GM19455 (cell line): ENCODE measurements at regions not wholly inside any gene's neighbourhood (a gene's known extent, or its start where the extent isn't known, plus 50 kb on each side); places are given as distances from the start of the nearest gene placed in this dataset.

ENCODE experiments used
- ATAC-seq: cut with Tn5 transposase; IDR thresholded peaks from one replicate; pipeline ENCODE4 v1.9.1; 2021; ENCODE audit not compliant: unreplicated experiment

DNA sequence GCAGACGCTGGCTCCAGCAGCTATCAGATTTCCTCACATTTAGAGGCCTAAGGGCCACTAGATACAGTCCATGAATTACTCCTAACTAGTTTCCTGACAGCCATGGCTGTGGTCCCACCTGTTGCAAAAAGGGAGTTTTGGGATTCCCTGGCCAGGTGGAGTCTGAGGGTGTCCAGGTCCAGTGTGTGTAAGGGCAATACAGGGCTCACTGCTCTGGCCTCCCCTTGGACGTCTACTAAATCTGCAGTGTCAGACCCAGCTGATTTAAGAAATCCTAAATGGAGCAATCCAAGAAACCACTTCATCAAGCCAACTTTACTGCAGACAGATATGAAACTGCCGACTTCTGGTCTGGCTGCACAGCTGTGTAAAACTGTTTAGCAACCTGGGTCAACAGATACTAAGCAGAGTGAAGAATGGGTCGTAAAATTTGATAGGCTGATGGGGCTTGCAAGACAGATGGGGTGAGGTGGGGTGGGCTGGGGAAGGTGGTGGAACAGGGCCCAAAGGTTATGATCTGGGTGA, 116.4 kb downstream of the GADD45G start:
- ATAC-seq, result no peak

DNA sequence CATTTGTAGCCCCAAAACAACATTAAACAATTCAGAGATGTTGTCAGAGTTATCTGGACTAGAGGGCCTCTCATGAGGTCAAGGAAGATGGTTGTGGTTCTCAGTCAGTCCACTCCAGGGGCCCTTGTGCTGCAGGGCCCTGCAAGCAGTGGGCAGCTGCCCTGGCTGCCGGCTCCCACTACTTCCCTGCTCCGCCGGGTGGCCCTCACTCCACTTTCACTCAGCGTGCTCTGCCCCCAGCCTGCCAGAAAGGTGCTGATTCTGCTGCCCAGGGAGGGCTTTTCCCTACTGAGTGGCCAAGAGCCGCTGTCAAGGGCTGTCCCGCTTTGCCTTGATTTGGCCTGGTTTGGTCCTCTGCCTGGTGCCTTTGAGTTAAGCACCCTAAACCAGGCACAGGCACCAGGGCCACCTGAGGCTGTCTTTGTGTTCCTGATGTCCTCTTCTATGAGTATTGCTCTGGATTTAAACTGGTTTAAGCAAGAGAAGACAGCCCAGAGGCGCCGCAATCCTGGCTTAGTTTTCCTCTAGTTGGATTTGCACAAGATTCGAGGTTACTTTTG, 117.2 kb downstream of the GADD45G start:
- ATAC-seq, result no peak

DNA sequence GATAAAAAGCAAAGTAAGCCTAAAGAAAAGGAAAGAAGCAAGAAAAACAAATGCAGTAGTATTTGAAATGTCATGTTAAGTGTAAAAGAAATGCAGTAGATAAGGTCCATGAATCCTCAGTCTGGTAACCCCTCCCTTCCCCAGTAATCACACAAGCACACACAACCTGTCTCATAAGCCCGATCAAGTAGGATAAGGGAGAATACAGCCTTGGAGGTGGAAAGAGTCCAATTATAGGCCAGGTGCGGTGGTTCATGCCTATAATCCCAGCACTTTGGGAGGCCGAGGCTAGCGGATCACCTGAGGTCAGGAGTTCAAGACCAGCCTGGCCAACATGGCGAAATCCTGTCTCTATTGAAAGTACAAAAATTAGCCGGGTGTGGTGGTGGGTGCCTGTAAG, 117.9 kb downstream of the GADD45G start:
- no peak for ATAC-seq

DNA sequence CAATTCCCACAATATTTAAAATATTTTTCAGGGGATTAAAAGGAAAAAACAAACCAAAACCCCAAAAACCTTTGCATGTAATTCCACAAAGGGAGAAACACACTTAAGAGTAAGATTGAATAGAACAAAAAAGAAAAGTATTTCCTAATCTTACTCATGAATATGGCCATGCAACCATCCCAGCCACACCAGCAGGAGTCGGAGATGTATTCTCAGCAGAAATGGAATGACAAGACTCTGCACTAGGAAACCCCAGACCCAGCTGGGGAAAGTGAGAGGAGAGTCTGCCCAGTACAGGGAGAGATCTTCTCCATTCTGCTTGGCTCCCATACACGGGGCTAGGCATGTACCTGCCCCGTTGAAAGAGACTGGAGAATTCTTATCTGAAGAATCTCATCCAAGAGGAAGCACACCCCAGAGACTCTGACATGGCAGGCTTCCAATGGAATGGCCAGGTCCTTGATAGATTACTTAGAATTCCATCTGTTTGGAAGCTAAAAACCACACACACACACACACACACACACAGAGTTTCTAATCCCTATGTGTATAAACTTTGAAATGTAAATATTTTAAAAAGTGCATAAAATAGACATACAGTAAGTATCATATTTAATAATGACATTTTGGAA, 118.8 kb downstream of the GADD45G start:
- no peak for ATAC-seq

DNA sequence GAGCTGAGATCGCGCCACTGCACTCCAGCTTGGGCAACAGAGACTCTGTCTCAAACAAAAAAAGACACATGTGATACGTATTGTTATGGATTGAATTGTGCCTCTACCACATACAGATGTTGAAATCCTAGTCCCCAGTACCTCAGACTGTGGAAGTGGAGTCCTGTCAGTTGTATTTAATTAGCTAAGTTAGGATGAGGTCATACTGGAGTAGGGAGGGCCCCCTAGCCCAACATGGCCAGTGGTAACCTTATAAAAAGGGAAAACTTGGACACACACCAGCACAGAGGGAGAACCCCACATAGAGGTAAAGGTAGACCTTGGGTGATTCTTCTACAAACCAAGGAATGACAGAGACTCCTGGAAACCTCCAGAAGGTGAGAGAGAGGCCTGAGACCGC, 119.8 kb downstream of the GADD45G start:
- ATAC-seq, result no peak

DNA sequence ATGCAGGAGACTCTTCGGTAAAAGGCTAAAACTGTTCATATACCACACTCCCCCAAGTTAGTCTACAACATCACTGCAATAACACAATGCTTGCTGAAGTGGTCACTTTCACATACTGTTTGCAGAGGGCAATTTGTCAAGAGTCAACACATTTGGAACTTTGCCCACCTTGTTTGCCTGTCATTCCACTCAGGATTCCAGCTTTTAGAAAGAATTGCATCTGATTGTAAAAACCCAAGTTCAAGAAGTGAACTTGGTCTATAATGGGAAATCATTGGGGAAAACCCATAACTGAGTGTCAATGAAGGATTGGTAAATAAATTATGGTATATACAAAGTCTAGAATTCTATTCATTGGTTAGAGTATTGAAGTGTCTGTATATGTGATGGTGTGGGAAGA, 120.5 kb downstream of the GADD45G start:
- no peak for ATAC-seq

DNA sequence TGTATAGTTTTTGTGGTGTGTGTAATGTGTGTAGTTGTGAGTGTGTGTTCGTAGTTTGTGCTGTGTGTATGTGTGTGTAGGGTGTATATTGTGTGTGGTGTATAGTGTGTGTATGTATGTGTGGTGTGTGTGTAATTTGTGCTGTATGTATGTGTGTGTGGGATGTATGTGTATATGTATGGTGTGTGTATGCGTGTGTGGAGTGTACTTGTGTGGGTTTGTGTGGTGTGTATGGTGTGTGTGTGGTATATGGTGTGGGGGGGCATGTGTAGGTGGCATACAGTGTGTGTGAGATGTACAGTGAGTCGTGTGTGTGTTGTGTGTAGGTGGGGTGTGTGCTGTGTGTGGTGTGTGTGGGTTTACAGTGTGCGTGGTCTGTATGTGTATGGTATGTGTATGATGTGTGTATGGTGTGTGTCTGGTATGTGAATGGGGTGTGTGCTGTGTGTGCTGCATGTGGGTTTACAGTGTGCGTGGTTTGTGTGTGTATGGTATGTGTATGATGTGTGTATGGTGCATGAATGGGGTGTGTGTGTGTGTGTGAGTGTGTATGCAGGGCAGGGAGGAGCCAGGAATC, 125.2 kb downstream of the GADD45G start:
- ATAC-seq, result no peak

DNA sequence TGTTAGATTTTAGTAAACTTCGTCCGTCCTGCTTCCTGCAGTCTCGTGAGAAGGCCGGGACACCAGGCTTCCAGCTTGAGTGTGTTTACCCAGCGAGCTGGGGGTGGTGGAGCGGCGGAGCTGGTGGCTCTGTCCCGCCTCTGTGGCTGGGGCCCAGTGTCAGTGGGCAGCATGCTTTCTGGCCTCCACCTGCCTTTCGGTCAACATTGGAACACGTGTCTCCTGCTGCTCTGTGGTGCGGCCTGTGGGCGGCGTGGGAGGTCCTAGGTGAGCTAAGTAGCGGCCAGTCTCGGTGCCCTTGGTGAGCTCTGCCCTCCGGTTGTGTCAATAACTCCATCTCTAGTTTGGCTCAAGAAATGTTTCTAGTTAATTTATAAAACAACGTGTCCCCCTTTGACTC, 125.9 kb downstream of the GADD45G start:
- no peak for ATAC-seq

DNA sequence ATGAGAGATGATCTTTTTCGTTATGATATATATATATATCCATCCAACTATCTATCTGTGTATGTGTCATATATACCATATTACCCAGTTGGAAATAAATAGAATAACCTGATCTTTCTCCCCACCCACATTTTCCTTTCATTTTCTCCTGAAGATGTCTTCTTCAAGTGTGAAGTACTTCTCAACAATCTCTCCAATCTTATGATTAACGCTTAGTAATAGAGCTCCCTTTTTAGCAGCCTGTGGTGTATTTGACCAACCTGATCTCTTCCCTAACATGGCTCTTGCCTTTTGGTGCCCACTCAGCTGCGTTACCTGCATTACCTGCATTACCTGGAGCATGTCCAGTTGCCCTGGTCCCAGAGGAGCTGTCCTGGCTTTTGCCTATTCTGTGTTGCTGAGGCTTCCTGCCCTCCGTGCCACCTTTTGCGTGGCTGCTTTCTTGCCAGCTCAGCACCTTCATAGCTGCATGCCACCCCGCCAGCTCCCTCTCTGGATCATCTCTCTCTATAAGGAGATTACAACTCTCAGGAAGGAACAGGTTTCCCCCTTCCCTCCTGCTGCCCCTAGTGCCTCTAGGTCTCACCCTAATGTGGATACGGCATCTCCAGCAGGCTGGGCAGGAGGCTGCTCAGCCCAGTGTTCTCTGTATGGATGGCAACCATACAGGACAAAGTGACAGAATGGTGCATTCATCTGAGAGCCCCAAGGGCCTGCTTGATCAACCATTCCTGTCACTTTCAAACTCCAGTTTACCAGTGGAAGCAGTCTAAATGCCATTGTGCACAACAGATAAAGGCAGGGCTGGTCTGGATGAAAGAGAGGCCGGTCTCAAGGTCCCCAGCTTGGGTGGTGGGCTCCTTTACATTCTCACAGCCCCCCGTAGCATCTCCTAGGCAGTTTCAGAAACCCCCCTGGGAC, 126.7 kb downstream of the GADD45G start:
- no peak for ATAC-seq

DNA sequence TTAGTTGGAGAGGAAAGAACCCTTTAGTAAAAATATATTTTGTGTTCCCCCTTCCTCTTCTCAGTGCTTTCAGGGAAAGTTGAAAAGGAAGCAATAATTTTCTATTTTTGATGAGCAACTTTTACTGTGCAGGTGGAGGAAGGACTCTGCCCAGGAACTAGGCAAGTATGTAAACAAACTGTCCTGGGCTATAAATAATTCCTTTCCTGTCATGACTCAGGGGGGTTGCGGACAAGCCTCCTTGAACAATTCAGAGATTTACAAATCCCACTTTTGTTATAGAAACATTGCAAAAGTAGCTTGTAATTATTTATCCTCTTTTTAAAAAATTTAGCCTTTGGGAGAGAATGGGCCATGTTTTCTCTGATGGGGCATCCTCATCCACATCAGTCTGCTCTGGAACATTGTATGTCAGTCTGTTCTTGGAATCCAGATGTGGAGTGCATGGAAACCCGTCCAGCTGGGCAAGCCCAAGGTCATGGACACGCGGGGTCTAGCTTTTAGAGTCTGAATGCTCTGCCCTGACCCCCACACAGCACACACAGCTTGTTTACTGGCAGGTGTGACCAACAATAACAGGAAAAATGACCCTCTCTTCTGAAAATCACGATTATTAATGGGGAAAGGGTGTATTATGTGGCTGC, 127.6 kb downstream of the GADD45G start:
- ATAC-seq, result no peak

DNA sequence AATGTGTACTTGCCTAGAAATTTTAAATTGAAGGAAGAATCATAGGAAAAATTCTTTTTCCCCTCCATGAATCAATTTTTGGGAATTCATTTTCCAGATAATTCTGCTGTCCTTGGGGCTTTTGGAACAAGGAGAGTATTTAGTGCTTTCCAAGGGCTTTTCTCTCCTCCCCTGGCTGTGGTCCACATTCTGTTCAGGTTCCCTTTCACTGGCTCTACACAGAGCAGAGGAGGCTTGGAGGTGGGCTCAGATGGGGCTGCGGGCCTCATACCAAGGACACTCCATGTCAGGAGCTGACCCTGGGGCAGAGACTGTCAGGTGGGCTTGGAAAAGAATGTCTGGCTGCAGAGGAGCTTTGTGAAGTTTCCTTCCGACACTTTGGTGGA, 128.1 kb downstream of the GADD45G start:
- no peak for ATAC-seq

DNA sequence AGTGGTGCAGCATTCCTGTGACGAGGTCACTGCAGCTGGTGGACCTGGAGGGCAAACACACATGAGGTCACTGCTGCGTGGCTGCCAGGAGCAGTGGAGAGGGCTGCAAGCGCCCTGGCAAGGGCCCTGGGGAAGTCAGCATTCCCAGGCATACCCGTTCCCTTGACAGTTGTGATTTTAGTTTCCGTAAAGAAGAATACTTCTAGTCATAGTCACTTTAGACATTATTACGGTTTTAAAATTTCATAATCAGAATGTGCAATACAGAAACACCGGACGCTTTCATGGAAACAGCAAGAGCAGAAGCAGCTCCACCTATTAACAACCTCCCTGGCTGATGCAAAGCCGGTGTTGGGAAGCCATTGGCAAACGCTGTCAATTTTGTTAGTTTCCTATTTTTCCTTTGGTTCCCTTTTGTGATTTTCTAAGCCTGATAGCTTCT, 129.8 kb downstream of the GADD45G start:
- ATAC-seq, result no peak

DNA sequence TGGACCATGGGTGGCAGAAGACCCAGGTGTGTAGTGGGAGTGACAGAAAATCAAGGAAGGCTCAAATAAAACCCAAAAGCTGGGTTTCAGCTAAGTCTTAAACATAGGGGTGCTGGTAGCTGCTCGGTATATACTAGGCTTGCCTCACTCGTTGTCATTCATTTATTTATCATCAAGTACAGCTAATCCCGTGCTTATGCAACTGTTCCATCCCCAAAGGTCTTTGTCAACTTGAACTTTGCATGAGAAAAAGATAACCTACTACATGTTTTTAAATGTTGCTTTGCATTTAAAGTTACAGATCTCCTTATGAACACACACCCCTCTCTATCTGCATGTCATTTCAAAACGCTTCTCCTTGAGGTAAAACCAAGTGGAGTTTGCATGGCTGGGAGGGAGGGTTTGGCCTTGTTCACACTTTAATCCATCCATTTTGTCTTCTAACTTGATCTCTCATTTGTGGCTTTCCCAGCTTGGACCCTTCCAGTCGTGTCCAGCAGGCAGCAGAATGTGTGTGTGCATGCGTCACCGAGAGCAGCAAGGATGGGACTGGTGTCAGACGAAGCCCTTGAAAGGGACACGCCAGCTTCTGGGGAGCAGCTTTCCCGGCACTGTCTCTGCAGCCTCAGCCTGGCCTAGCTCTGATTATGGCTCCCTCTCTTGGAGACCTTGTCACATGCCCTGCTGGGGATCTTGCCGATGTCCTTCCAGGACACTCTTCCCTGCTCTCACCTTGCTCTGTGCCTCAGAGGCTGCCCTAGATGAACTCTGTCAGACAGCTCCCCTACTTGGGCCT, 133.5 kb downstream of the GADD45G start:
- ATAC-seq, result no peak

DNA sequence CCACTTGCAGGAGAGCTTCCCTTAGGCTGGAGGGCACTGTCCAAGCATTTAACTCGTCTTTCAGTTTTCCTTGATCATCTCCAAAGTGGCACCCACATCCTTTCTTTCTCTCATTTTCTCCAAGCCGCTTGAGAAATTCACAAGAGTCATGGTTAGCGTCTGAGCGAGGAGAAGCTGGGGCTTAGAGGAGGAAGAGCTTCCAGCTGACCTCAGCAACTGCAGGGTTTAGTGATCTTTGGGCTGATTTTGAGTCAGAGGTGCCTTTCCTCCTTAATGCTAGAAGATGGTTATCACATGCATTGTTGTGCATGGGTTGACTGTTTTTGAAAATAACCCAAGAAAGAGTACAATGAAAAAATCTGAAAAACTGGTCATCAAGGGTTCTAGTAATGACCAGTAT, 134.7 kb downstream of the GADD45G start:
- no peak for ATAC-seq

DNA sequence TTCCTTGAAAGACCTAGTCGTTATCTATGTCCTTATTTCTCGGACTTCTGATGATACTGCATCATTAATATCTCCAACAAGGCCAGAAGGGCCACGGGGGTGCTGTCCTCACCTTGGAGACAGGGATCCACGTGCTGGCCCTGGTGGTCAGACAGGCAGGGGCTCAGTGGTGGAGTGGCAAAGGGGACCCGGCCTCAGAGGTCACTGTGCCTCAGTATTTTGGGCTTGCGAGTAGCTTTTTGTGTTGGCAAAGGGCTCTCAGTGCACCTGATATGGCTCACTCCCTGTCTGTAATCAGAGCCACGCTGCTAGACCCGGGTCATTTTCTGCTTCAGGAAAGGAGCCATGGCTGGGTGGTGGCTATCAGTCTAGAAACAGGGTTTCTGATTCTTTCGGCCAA, 135.1 kb downstream of the GADD45G start:
- ATAC-seq, result no peak

DNA sequence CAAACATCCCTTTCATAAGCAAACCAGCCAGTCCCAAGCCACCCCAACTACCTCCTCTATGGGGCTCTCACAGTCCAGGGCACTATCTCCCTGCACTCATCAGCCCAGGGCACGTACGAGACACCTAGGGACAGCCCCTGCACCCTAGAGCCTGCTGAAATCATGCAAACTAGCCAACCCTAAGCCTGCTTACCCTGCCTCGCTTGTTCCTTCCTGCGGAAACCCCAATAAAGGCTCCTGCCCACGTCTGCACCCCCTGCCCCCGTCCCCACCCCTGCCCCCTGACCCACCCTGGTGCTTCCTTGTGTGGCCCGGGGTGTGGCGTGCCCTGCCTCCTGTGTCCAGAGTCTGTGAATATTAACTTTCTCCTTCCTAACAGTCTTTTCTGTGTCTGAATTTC, 135.9 kb downstream of the GADD45G start:
- no peak for ATAC-seq

DNA sequence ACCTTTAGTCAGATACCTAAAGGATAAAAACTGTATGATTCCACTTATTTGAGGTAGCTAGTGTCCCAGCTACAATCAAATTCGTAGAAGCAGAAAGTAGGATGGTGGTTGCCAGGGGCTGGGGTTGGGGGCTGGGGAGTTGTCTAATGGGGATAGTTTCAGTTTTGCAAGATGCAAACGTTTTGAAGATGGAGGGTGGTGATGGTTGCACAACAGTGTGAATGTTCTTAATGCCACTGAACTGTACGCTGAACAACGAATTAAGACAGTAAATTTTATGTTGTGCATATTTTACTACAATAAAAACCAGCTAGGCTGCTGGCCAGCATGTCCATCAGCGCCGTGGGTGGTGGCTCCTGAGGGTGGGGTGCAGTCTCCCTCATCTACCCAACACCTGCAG, 137.8 kb downstream of the GADD45G start:
- no peak for ATAC-seq

DNA sequence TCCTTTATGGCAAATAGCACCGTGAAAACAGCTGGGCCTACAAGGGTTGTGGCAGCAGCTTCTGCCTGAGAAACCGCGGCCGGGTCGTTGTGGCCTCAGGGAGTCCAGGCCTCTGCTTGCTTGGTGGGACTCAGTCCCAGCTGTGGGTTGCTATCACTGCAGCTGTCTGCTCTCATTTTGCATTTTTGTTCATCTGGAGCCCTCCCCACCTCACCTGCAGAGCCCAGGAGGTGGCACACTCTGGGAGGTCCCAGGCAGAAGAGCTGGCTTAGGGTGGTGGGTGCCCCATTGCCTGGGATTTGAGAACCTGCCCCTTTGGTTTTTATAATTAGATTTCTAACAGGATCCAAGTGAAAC, 138.4 kb downstream of the GADD45G start:
- peak; percentile 65 for ATAC-seq

DNA sequence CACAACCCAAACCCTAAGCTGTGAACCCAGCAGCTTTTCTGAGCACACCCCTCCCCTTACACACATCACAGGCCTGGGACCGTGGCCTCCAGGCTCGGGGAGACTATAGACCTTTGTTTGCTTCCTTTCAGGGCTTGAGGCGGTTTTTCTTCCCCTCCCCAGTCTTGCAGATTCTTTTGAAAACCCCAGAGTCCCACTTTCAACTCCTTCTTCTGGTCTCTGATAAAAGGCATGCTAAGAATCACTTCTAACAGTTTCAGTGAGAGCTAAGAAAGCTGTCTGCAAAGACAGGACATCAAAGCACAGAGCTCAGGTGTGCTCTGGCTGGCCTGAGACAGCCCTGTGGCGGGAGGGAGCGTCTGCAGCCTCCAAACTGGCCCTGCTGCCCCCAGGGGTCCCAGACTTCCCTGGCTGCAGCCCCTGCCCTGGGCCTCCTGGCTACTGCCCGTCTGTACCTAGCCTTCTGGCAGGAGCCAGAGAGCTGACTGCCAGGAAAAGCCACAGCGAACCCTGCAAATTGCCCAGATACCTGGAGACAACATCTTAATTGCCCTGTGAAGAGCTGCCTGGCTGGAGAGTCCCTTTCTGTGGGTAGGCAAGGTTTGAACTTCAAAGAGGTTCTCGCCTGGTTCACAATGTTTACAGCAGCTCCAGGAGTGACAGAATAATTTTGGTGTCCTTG, 138.9 kb downstream of the GADD45G start:
- ATAC-seq, result peak; percentile 58

DNA sequence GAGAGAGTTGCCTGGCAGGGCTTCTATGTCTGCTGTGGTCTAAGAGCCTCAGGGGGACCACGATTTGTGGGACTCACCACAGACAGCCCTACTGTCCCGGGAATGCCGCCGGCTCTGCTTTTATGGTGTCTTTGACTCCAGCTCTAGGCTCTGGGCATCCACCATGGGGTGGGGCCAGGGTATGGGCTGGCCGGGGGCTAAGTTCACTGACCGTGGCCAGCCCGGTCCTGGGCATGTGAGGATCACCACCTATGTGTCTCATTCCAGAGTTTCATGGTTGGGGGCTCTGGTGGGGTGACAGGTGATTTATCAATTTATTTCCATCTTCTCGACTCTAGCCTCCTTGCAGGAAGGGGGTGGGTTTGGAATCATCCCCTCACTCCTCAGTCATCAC, 139.4 kb downstream of the GADD45G start:
- no peak for ATAC-seq
